Cardiac muscle cell (in vitro differentiated cells and primary cell): ENCODE measurements at regions not wholly inside any gene's neighbourhood (a gene's known extent, or its start where the extent isn't known, plus 50 kb on each side); places are given as distances from the start of the nearest gene placed in this dataset.

Experiments used
- DNase-seq, 2 donors: peaks; one replicate each; pipeline versions ENCODE4 v3.0.0 to v3.0.0-alpha.2; 2010 to 2017; ENCODE audit warnings: low read depth in 1 of 2, low spot score in 1 of 2
- H3K27ac ChIP-seq: fragments of 200-600 bp; sonication (generic); 2 replicates; pipeline ENCODE4 v1.5.1; 2016
- H3K27me3 ChIP-seq: fragments of 200-600 bp; sonication (generic); 2 replicates; pipeline ENCODE4 v1.6.0; 2016; ENCODE audit warnings: control low read depth
- H3K36me3 ChIP-seq: fragments of 200-600 bp; sonication (generic); 2 replicates; pipeline ENCODE4 v1.5.1; 2016; ENCODE audit warnings: control low read depth
- H3K4me1 ChIP-seq: fragments of 200-600 bp; sonication (generic); 2 replicates; pipeline ENCODE4 v1.8.1; 2017; ENCODE audit warnings: low read depth, mild to moderate bottlenecking, mixed run types
- H3K4me3 ChIP-seq: fragments of 200-600 bp; sonication (generic); 2 replicates; pipeline ENCODE4 v1.5.1; 2016; ENCODE audit warnings: mild to moderate bottlenecking
- H3K9me3 ChIP-seq: fragments of 200-600 bp; sonication (generic); 2 replicates; pipeline ENCODE4 v1.5.1; 2017; ENCODE audit warnings: low read depth, mild to moderate bottlenecking, control low read depth
- TF ChIP-seq, protein P1 (sequence below): IDR thresholded peaks from 2 replicates; pipeline ENCODE4 v1.5.1; 2012; ENCODE audit warnings: low read depth, mild to moderate bottlenecking, low read length

GRCh38 chr6:144585217-144585814 lies 300.2 kb downstream of the UTRN start:
- TF ChIP-seq, protein P1, sequence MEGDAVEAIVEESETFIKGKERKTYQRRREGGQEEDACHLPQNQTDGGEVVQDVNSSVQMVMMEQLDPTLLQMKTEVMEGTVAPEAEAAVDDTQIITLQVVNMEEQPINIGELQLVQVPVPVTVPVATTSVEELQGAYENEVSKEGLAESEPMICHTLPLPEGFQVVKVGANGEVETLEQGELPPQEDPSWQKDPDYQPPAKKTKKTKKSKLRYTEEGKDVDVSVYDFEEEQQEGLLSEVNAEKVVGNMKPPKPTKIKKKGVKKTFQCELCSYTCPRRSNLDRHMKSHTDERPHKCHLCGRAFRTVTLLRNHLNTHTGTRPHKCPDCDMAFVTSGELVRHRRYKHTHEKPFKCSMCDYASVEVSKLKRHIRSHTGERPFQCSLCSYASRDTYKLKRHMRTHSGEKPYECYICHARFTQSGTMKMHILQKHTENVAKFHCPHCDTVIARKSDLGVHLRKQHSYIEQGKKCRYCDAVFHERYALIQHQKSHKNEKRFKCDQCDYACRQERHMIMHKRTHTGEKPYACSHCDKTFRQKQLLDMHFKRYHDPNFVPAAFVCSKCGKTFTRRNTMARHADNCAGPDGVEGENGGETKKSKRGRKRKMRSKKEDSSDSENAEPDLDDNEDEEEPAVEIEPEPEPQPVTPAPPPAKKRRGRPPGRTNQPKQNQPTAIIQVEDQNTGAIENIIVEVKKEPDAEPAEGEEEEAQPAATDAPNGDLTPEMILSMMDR = peak; percentile 69
- peak overlapping the region; percentile 16 for H3K4me3 ChIP-seq
- H3K36me3 ChIP-seq = no peaks in the 10 kb centered on the region
- H3K9me3 ChIP-seq = no peaks in the 10 kb centered on the region
- H3K4me1 ChIP-seq = peaks cover 49% of the 10 kb centered on the region
- H3K27me3 ChIP-seq = no peaks in the 10 kb centered on the region
- DNase-seq = peak; percentile 62 to 64
- no peak overlapping the region for H3K27ac ChIP-seq

GRCh38 chr6:144586986-144587385 lies 301.9 kb downstream of the UTRN start:
- TF ChIP-seq, protein P1 = no peak
- no peak overlapping the region for H3K4me3 ChIP-seq

DNA sequence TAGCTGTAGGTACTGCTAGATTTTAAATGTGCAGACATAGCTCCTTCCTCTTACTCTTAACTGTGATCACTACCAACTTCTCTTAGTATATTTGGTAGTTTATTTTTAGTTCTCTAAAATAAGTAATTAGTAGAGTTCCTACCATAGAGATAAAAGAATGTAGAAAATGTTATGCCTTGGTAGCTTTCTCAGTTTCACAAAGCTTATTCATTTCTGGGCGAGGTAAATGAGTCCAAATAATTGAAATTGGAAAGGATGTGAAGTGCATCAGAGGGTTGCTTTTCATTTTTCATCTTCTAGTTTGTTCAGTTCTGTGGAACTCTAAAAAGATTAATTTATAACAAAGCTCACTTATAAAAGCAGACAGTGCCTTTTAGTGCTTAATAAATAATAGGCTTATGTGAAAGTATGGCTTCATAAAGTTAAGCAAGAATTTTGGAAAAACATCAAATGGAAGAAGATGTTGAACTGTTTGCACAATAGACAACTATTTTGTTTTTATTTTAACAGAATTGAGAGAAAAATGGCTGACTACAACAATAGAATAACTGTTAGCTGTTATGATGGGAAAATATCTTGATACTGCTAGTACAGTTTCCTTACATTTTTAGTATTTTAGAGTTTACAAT lies 303.7 kb downstream of the UTRN start:
- no peak overlapping the region for H3K27ac ChIP-seq
- H3K4me1 ChIP-seq = peaks cover 29% of the 10 kb centered on the region
- no peaks in the 10 kb centered on the region for H3K27me3 ChIP-seq
- H3K9me3 ChIP-seq = no peaks in the 10 kb centered on the region
- no peak overlapping the region for H3K4me3 ChIP-seq
- TF ChIP-seq, protein P1 = no peak
- H3K36me3 ChIP-seq = no peaks in the 10 kb centered on the region
- peak in 1 of 2 donors; percentile 10 for DNase-seq

More at GRCh38 chr6:144586986-144587385, 301.9 kb downstream of the UTRN start:
- peak in 1 of 2 donors; percentile 66 for DNase-seq
- Histone ChIP-seq H3K27me3 (no peaks in the 10 kb centered on the region), H3K36me3 (no peaks in the 10 kb centered on the region), H3K9me3 (no peaks in the 10 kb centered on the region), H3K27ac (peak overlapping the region; percentile 41), H3K4me1 (peaks cover 48% of the 10 kb centered on the region)

DNA sequence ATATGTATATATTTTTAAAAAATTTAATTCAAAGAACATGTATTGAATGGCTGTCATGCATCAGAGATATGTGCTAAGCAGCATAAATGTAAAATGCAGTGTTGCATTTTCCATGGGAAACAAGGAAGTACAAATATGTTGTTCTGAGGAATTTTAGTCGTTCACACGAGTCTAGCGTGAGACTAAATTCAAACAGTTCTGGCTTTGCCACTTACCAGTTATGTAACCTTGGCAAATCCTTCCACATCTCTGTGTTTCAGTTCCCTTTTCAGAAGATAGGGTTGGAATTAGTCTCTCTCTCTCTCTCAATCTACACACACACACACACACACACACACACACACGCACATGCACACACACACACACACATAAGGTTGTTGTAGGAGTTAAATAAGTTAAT lies 305.4 kb downstream of the UTRN start:
- DNase-seq = no peak
- no peaks in the 10 kb centered on the region for H3K27me3 ChIP-seq
- H3K4me3 ChIP-seq = no peak overlapping the region
- H3K36me3 ChIP-seq = no peaks in the 10 kb centered on the region
- H3K9me3 ChIP-seq = no peaks in the 10 kb centered on the region
- H3K4me1 ChIP-seq = peaks cover 31% of the 10 kb centered on the region
- TF ChIP-seq, protein P1 = no peak
- H3K27ac ChIP-seq = no peak overlapping the region

DNA sequence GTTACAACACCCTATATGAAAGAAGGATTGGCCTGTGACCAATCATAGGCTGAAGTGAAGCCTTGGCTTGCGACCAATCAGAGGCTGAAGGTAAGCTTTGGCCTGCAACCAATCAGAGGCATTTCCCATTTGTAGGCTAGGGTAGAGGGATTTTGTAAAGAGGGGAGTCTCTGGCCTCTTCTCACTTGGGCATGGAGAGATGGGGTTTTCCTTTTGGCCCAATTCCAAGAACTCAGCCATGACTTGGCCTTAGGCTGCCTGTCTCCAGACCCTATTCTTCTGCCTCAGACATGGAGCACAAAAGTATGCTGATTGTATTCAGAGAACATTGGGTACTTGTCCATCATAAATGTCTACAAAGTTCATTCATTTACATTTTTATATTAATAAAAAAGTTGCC lies 308.3 kb downstream of the UTRN start:
- Histone ChIP-seq H3K27ac (no peak overlapping the region), H3K4me3 (no peak overlapping the region), H3K27me3 (no peaks in the 10 kb centered on the region), H3K9me3 (no peaks in the 10 kb centered on the region), H3K36me3 (no peaks in the 10 kb centered on the region), H3K4me1 (peaks cover 13% of the 10 kb centered on the region)
- TF ChIP-seq, protein P1 = no peak
- no peak for DNase-seq
